A673 (cell line): ENCODE measurements at regions not wholly inside any gene's neighbourhood (a gene's known extent, or its start where the extent isn't known, plus 50 kb on each side); places are given as distances from the start of the nearest gene placed in this dataset.

Source experiments
- BruUV-seq: library from RNA; stranded (reverse); fragments of 400-500 nt; replicated peaks from 2 replicates; lab custom pipeline; 2021; lab: Mats Ljungman, UMichigan
- CTCF ChIA-PET: fragments of 300-600 bp; sonication (Branson Sonifier 250); formaldehyde crosslinking; loops from one replicate; lab custom pipeline; 2022; ENCODE audit warnings: antibody characterized with exemption; lab: Charles Lee
- POLR2A ChIA-PET: fragments of 300-600 bp; sonication (Branson Sonifier 250); formaldehyde crosslinking; loops from one replicate; lab custom pipeline; 2022; ENCODE audit warnings: antibody characterized with exemption; ENCODE audit not compliant: low non-redundant PET; lab: Charles Lee
- DNase-seq: peaks from one replicate; pipeline ENCODE4 v3.0.0-alpha.2; 2015; ENCODE audit warnings: low spot score
- H3K27ac ChIP-seq: fragments of 200-600 bp; sonication (generic); 2 replicates; pipeline ENCODE4 v1.5.1; 2016; ENCODE audit warnings: mixed run types, low read depth, mild to moderate bottlenecking, mixed read lengths, antibody characterized with exemption, low read length; ENCODE audit not compliant: poor library complexity, severe bottlenecking
- H3K27me3 ChIP-seq: fragments of 200-600 bp; sonication (generic); replicated peaks from 2 replicates; pipeline ENCODE4 v1.6.1; 2017; ENCODE audit warnings: mixed run types, low read depth, mild to moderate bottlenecking, mixed read lengths, antibody characterized with exemption, low read length; ENCODE audit not compliant: insufficient read depth, poor library complexity
- H3K36me3 ChIP-seq: fragments of 200-600 bp; sonication (generic); 2 replicates; pipeline ENCODE4 v1.6.1; 2016; ENCODE audit warnings: mixed run types, mild to moderate bottlenecking, mixed read lengths, antibody characterized with exemption, low read length; ENCODE audit not compliant: insufficient read depth, poor library complexity, severe bottlenecking
- H3K4me1 ChIP-seq: fragments of 200-600 bp; sonication (generic); 2 replicates; pipeline ENCODE4 v1.6.1; 2017; ENCODE audit warnings: mixed run types, mild to moderate bottlenecking, mixed read lengths, antibody characterized with exemption, low read length; ENCODE audit not compliant: insufficient read depth, poor library complexity, severe bottlenecking
- H3K4me3 ChIP-seq: fragments of 200-600 bp; sonication (generic); 2 replicates; pipeline ENCODE4 v1.5.1; 2016; ENCODE audit warnings: low read depth, mixed run types, mild to moderate bottlenecking, mixed read lengths, low read length; ENCODE audit not compliant: poor library complexity, severe bottlenecking
- H3K9me3 ChIP-seq: fragments of 200-600 bp; sonication (generic); 2 replicates; pipeline ENCODE4 v1.6.1; 2016; ENCODE audit warnings: mixed run types, low read depth, mild to moderate bottlenecking, mixed read lengths, antibody characterized with exemption, low read length; ENCODE audit not compliant: poor library complexity, severe bottlenecking
- EZH2 ChIP-seq: fragments of 200-600 bp; sonication (generic); IDR thresholded peaks from 2 replicates; pipeline ENCODE4 v1.6.1; 2017; ENCODE audit warnings: borderline replicate concordance, low read depth, mild to moderate bottlenecking, mixed read lengths, antibody characterized with exemption, low read length; ENCODE audit not compliant: poor library complexity, severe bottlenecking
- intact Hi-C: fragments of 100-400 bp; cut with micrococcal nuclease; formaldehyde crosslinking; loops from one replicate; pipeline ENCODE4 v1.10.0; 2022; ENCODE audit not compliant: unreplicated experiment
- TF ChIP-seq, protein P1 (sequence below): fragments of 300-800, 200-600 bp; sonication (generic); conservative IDR thresholded peaks from 2 replicates; pipeline ENCODE4 v1.5.1; 2017; ENCODE audit warnings: low read depth, mild to moderate bottlenecking, antibody characterized with exemption, low read length, moderate library complexity, mixed read lengths

DNA sequence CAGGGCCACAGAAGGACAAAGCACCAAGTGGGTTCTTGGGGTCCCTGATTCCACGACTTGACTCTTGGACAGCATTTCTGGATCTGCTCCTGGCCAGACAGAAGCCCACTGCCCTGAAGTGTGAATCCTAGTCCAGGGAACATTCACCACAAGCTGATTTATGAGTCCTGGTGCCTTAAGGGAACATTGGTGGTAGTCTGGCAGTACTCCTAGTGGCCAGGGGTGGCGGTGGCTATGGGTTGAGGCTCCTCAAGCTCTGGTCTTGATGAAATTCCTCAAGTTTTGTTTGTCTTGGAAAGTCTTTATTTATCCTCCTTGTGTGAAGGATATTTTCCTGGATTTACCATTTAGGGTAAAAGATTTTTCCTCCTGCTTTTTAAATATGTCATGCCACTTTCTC, 307.5 kb downstream of the PYDC2 start:
- H3K4me1 ChIP-seq, result peaks cover 3% of the 10 kb centered on the region
- no TSS peak for BruUV-seq
- no peak for TF ChIP-seq EZH2
- TF ChIP-seq, protein P1, sequence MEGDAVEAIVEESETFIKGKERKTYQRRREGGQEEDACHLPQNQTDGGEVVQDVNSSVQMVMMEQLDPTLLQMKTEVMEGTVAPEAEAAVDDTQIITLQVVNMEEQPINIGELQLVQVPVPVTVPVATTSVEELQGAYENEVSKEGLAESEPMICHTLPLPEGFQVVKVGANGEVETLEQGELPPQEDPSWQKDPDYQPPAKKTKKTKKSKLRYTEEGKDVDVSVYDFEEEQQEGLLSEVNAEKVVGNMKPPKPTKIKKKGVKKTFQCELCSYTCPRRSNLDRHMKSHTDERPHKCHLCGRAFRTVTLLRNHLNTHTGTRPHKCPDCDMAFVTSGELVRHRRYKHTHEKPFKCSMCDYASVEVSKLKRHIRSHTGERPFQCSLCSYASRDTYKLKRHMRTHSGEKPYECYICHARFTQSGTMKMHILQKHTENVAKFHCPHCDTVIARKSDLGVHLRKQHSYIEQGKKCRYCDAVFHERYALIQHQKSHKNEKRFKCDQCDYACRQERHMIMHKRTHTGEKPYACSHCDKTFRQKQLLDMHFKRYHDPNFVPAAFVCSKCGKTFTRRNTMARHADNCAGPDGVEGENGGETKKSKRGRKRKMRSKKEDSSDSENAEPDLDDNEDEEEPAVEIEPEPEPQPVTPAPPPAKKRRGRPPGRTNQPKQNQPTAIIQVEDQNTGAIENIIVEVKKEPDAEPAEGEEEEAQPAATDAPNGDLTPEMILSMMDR, result no peak
- intact Hi-C loops, result no loop called here
- ChIA-PET POLR2A (no interaction called here), CTCF (no interaction called here)
- no peaks in the 10 kb centered on the region for H3K36me3 ChIP-seq
- no peaks in the 10 kb centered on the region for H3K27me3 ChIP-seq
- no peak for DNase-seq
- H3K9me3 ChIP-seq, result no peaks in the 10 kb centered on the region
- H3K4me3 ChIP-seq, result no peak overlapping the region
- no peak overlapping the region for H3K27ac ChIP-seq

DNA sequence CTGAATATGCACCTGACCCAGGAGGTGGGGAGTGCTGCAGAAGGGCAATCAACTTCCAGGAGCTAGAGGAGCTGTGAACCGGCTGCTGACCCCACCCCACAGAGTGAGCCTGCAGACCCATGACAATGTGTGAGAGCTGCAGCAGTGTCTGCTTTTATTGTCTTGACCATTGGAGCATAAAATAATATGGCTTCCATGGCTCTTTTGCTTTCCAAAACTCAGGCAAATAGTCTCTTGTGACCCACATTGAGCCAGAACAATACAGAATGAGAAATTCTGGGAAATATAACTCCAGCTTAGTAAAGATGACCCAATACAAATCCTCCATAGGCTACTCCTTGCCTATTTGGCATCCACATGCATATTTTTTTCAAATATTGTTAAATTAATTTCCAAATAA, 309.6 kb downstream of the PYDC2 start:
- no peak for TF ChIP-seq EZH2
- TF ChIP-seq, protein P1, result no peak

DNA sequence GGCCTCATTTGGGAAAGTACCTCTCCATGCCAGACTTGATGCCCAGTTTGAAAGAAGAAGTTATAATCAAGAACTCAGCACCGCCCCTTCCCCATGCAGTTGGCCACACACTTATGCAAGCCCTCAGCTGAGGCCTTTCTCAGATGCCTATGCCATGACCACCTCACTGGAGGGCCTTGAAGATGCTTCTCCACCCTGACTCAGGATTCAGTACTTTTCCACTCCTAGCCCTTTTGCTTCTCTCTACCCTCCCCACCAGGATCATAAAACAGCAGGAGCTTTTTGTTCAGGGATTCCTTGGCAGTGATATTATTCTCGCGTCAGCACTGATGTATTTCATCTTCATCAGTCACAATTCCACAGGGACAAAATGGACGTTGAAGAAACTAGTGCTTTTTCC, 313.5 kb downstream of the PYDC2 start:
- Histone ChIP-seq H3K36me3 (no peaks in the 10 kb centered on the region), H3K4me1 (peaks cover 7% of the 10 kb centered on the region), H3K27me3 (no peaks in the 10 kb centered on the region), H3K9me3 (no peaks in the 10 kb centered on the region), H3K4me3 (no peak overlapping the region), H3K27ac (peak overlapping the region; percentile 65)
- TF ChIP-seq EZH2, result no peak
- ChIA-PET POLR2A (no interaction called here), CTCF (no interaction called here)
- peak; percentile 97 for DNase-seq
- intact Hi-C loops, result no loop called here
- no TSS peak for BruUV-seq

More for the DNA sequence above, 309.6 kb downstream of the PYDC2 start:
- no TSS peak for BruUV-seq
- Histone ChIP-seq H3K4me1 (peaks cover 7% of the 10 kb centered on the region), H3K27ac (no peak overlapping the region), H3K4me3 (no peak overlapping the region), H3K27me3 (no peaks in the 10 kb centered on the region), H3K36me3 (no peaks in the 10 kb centered on the region), H3K9me3 (no peaks in the 10 kb centered on the region)
- ChIA-PET CTCF (no interaction called here), POLR2A (no interaction called here)
- DNase-seq, result no peak
- intact Hi-C loops, result no loop called here

DNA sequence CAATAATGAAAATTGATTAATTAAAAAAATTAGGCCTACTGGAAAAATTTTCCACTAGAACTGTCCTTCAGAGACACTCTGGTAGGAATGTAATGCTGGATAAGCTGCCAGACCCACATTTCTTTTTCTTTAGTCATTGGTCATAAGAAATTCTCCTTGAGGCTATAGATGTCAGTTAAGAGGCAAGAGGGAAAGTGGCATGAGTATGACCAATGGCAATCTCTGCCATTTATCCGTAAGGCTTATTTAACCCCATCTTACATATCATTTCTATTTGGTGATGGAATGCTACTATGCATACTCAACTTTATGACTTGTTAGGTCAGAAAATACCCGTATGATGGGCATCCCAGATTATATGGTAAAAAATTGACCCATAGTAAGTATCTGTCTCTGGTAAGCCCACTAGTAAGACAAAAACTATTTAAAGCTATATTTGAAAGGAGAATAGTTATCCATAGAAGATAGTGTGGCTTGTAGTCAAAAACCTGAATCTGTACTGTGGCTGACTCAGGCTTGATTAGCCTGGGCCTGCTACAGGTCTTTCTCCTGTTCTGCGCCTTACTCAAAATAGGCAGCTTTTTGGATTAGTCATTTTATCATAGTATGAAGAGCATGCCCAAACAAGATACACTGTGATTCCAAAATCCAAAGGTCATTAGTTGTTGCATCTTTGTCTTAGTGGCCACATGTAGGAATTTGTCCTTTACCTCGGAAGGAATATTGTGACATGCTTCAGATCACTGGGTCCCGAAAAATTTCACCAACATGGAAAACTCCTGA, 314.7 kb downstream of the PYDC2 start:
- H3K9me3 ChIP-seq, result no peaks in the 10 kb centered on the region
- POLR2A ChIA-PET, result no interaction called here
- no peak overlapping the region for H3K4me3 ChIP-seq
- BruUV-seq, result no TSS peak
- H3K4me1 ChIP-seq, result peaks cover 7% of the 10 kb centered on the region
- CTCF ChIA-PET, result no interaction called here
- DNase-seq, result no peak
- intact Hi-C loops, result no loop called here
- H3K27me3 ChIP-seq, result no peaks in the 10 kb centered on the region
- peak overlapping the region; percentile 65 for H3K27ac ChIP-seq
- no peaks in the 10 kb centered on the region for H3K36me3 ChIP-seq
- no peak for TF ChIP-seq EZH2
- TF ChIP-seq, protein P1, result no peak
